Endothelial cell of umbilical vein (primary cell): ENCODE measurements at regions not wholly inside any gene's neighbourhood (a gene's known extent, or its start where the extent isn't known, plus 50 kb on each side); places are given as distances from the start of the nearest gene placed in this dataset.

Experiments used
- CTCF ChIP-seq, 2 donors: IDR thresholded peaks; 1 replicate in 1 of 2; 2 replicates in 1 of 2; pipeline ENCODE4 v1.5.1; 2011; ENCODE audit warnings: low read length in 2 of 2, mild to moderate bottlenecking in 2 of 2, moderate library complexity in 2 of 2, control low read depth in 1 of 2, inconsistent platforms in 1 of 2, low read depth in 1 of 2; ENCODE audit not compliant: insufficient read depth in 1 of 2; ENCODE audit errors: extremely low read depth in 1 of 2
- EZH2 ChIP-seq: IDR thresholded peaks from 2 replicates; pipeline ENCODE4 v1.6.1; 2012; ENCODE audit warnings: borderline replicate concordance, low read depth, mild to moderate bottlenecking, moderate library complexity, low read length, inconsistent platforms; ENCODE audit not compliant: severe bottlenecking
- FOS ChIP-seq: IDR thresholded peaks from 2 replicates; pipeline ENCODE4 v1.6.1; 2011; ENCODE audit warnings: mild to moderate bottlenecking, low read length, moderate library complexity, borderline replicate concordance; ENCODE audit not compliant: insufficient read depth
- GATA2 ChIP-seq: IDR thresholded peaks from 2 replicates; pipeline ENCODE4 v1.7.0; 2011; ENCODE audit warnings: low read depth, mild to moderate bottlenecking, moderate library complexity, mixed read lengths, low read length; ENCODE audit not compliant: insufficient read length, insufficient read depth
- JUN ChIP-seq: IDR thresholded peaks from 2 replicates; pipeline ENCODE4 v1.6.1; 2011; ENCODE audit warnings: borderline replicate concordance, low read depth; ENCODE audit not compliant: insufficient read length, insufficient read depth
- MAX ChIP-seq: IDR thresholded peaks from 2 replicates; pipeline ENCODE4 v1.6.1; 2011; ENCODE audit not compliant: insufficient read depth, insufficient read length
- POLR2A ChIP-seq: IDR thresholded peaks from 2 replicates; pipeline ENCODE4 v1.6.1; 2012; ENCODE audit warnings: low read depth, mild to moderate bottlenecking, control low read depth, low read length
- POLR2AphosphoS5 ChIP-seq: IDR thresholded peaks from 2 replicates; pipeline ENCODE4 v1.6.1; 2012; ENCODE audit warnings: low read depth, mild to moderate bottlenecking, control low read depth, low read length, moderate library complexity; ENCODE audit not compliant: insufficient read depth

GRCh38 chr2:207219081-207219630 lies 53.4 kb upstream of the KLF7 start:
- no peak for TF ChIP-seq EZH2
- TF ChIP-seq CTCF (IDR thresholded peaks at IDR 0.05; ENCODE audit: extremely low read depth in 1 of 2, insufficient read depth in 1 of 2, low read depth in 1 of 2, low read length in 2 of 2), result no peak
- no peak for TF ChIP-seq POLR2A
- no peak for TF ChIP-seq FOS
- TF ChIP-seq MAX, result no peak
- TF ChIP-seq POLR2AphosphoS5, result no peak
- no peak for TF ChIP-seq JUN
- TF ChIP-seq GATA2, result no peak
